ENCODE measurements at regions not wholly inside any gene's neighbourhood (a gene's known extent, or its start where the extent isn't known, plus 50 kb on each side); places are given as distances from the start of the nearest gene placed in this dataset.

DNA sequence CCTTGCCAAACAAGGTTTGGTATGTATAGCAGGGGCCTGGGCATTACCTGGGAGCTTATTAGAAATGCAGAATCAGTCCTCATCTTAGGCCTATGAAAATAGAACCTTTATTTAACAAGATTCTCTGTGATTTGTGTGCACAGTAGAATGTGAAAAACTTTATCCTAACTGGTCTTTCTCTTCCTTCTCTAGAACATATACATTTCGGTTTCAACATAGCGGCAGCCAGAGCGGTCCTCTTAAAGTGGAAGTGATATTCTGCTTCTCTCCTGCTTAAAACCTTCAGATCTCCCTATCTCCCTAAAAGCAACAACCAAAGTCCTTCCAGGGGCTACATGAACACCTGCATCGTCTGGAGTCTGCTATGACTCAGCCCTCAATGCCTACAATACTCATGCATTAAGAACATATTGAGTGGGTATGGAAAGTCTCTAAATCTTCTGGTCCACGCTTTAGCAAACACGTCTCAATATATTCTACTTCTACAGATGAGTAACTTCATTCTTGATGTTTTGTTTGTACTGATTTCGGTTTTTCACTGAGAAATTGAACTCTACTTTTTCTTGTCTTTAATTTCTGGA lies 84.5 kb downstream of the SPRY2 start:
- H3K27me3 ChIP-seq (ENCODE audit: insufficient read depth, low read length), result no peaks in the 10 kb centered on the region
- H3K9me3 ChIP-seq (ENCODE audit: control insufficient read depth, low read depth, low read length), result no peaks in the 10 kb centered on the region
- H4K8ac ChIP-seq (replicated peaks; ENCODE audit: insufficient read length, low read depth, low read length), result no peak overlapping the region
- no peaks in the 10 kb centered on the region for H3K4me1 Mint-ChIP-seq
- no peak overlapping the region for H2BK5ac ChIP-seq (ENCODE audit: insufficient read length, low read length)
- H3K23ac ChIP-seq (ENCODE audit: insufficient read length, low read depth, low read length), result no peak overlapping the region
- H3K9ac ChIP-seq (ENCODE audit: extremely low read depth, insufficient read length, low read length), result no peak overlapping the region
- no peak overlapping the region for H3K56ac ChIP-seq (ENCODE audit: insufficient read length, low read depth, low read length)
- H3T11ph ChIP-seq (ENCODE audit: low read length), result no peak overlapping the region
- WGBS (ENCODE audit: extremely low coverage, insufficient read length, low lambda C conversion rate), result no CpG with 5 or more reads among the region's 7 CpGs
- H3K27ac ChIP-seq (ENCODE audit: insufficient read length, low read depth, low read length), result no peak overlapping the region
- H2BK20ac ChIP-seq (ENCODE audit: low read depth, low read length, poor library complexity, severe bottlenecking), result no peak overlapping the region
- no peak overlapping the region for H3K14ac ChIP-seq (ENCODE audit: insufficient read depth, low read length)
- H3K27me3 Mint-ChIP-seq (ENCODE audit: low read depth), result no peaks in the 10 kb centered on the region
- H3K18ac ChIP-seq (ENCODE audit: insufficient read length, low read depth, low read length), result no peak overlapping the region
- H3K4me2 ChIP-seq (ENCODE audit: insufficient read depth, insufficient read length, low read length), result no peak overlapping the region
- H2BK15ac ChIP-seq (ENCODE audit: low read depth, low read length), result no peak overlapping the region
- H3K27ac Mint-ChIP-seq, result no peak overlapping the region
- no peaks in the 10 kb centered on the region for H4K20me1 ChIP-seq (ENCODE audit: control insufficient read depth, insufficient read depth, insufficient read length)
- peaks cover 0 to 2% of the 10 kb centered on the region in 2 experiments; a peak in 1 of 5 replicates for H3K9me3 Mint-ChIP-seq
- H3K4ac ChIP-seq (ENCODE audit: low read depth, low read length), result no peak overlapping the region
- H2BK120ac ChIP-seq (ENCODE audit: low read depth, low read length, poor library complexity, severe bottlenecking), result no peak overlapping the region
- no peak overlapping the region for H4K5ac ChIP-seq (ENCODE audit: insufficient read length, low read depth, low read length)
- H3K36me3 Mint-ChIP-seq (ENCODE audit: insufficient read depth in 1 of 3, low read depth in 3 of 3), result no peaks in the 10 kb centered on the region; a peak in 2 of 7 replicates
- no peak overlapping the region for H2BK12ac ChIP-seq (ENCODE audit: insufficient read length, low read depth, low read length)
- no peak for DNase-seq
- no peaks in the 10 kb centered on the region for H3K79me2 ChIP-seq (ENCODE audit: insufficient read depth, low read length)
- no peak overlapping the region for H4K91ac ChIP-seq (ENCODE audit: insufficient read length, low read depth, low read length)
- no peaks in the 10 kb centered on the region for H3K23me2 ChIP-seq (ENCODE audit: insufficient read length, low read depth, low read length, poor library complexity, severe bottlenecking)
- TF ChIP-seq, protein P1, sequence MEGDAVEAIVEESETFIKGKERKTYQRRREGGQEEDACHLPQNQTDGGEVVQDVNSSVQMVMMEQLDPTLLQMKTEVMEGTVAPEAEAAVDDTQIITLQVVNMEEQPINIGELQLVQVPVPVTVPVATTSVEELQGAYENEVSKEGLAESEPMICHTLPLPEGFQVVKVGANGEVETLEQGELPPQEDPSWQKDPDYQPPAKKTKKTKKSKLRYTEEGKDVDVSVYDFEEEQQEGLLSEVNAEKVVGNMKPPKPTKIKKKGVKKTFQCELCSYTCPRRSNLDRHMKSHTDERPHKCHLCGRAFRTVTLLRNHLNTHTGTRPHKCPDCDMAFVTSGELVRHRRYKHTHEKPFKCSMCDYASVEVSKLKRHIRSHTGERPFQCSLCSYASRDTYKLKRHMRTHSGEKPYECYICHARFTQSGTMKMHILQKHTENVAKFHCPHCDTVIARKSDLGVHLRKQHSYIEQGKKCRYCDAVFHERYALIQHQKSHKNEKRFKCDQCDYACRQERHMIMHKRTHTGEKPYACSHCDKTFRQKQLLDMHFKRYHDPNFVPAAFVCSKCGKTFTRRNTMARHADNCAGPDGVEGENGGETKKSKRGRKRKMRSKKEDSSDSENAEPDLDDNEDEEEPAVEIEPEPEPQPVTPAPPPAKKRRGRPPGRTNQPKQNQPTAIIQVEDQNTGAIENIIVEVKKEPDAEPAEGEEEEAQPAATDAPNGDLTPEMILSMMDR (conservative IDR thresholded peaks at IDR 0.05), result no peak
- H3K4me3 Mint-ChIP-seq, result no peak overlapping the region
- H3K79me1 ChIP-seq (ENCODE audit: insufficient read depth, low read depth, low read length, poor library complexity, severe bottlenecking), result no peaks in the 10 kb centered on the region
- H2AK5ac ChIP-seq (ENCODE audit: insufficient read length, low read length), result no peak overlapping the region
- no peak overlapping the region for H2AFZ ChIP-seq (ENCODE audit: low read length)
- no peaks in the 10 kb centered on the region for H3K4me1 ChIP-seq (ENCODE audit: insufficient read depth, low read length)
